K562 (cell line): ENCODE measurements at regions not wholly inside any gene's neighbourhood (a gene's known extent, or its start where the extent isn't known, plus 50 kb on each side); places are given as distances from the start of the nearest gene placed in this dataset.

Experiments used
- ATAC-seq: fragments of 200-7000 bp; cut with Tn5 transposase; 3 replicates; pipeline ENCODE4 v1.9.1; 2020; ENCODE audit warnings: moderate library complexity
- BruUV-seq: library from RNA; stranded (reverse); fragments of 400-500 nt; replicated peaks from 2 replicates; lab custom pipeline; 2021; lab: Mats Ljungman, UMichigan
- CTCF ChIA-PET: fragments of 300-600 bp; formaldehyde crosslinking; extraction: SDS; loops from one replicate; lab custom pipeline; 2021; ENCODE audit warnings: low intra/inter-chr PET ratio; lab: Yijun Ruan, JAX
- POLR2A ChIA-PET: fragments of 300-600, 350-650 bp; sonication (Branson Sonifier 250); formaldehyde crosslinking; extraction: SDS; loops from one replicate; lab custom pipeline; 2021; ENCODE audit warnings: antibody characterized with exemption, inconsistent platforms; lab: Yijun Ruan, JAX
- DNase-seq, 4 experiments: peaks; one replicate each; pipeline versions ENCODE4 v3.0.0 to v3.0.0-alpha.2; 2011 to 2018; ENCODE audit warnings: low spot score in 3 of 4, mixed read lengths in 3 of 4; ENCODE audit errors: extremely low read depth in 1 of 4
- FAIRE-seq: peaks from 2 replicates; lab custom pipeline; 2011; peaks lifted over from hg19 to GRCh38; lab: Jason Lieb, UNC
- H2AFZ ChIP-seq: 2 replicates; pipeline ENCODE4 v1.6.0; 2011; ENCODE audit warnings: low read depth, low read length, control low read depth, inconsistent platforms
- H3K27ac ChIP-seq: fragments of 200-600 bp; 3 replicates; pipeline ENCODE4 v1.8.0; 2011; ENCODE audit warnings: low read depth, mild to moderate bottlenecking, control low read depth, inconsistent platforms, low read length, moderate library complexity, mixed read lengths; ENCODE audit errors: extremely low read depth
- H3K27me3 ChIP-seq, 2 experiments: fragments of 300-600 bp in 1 of 2; 2 replicates in 1 of 2; 3 replicates in 1 of 2; pipeline versions ENCODE4 v1.6.0 to v1.8.0; 2011; ENCODE audit warnings: inconsistent platforms in 2 of 2, low read length in 2 of 2, mild to moderate bottlenecking in 1 of 2, mixed read lengths in 1 of 2, moderate library complexity in 1 of 2; ENCODE audit not compliant: control insufficient read depth in 2 of 2, insufficient read depth in 2 of 2
- H3K36me3 ChIP-seq: fragments of 300-600 bp; 3 replicates; pipeline ENCODE4 v1.8.0; 2011; ENCODE audit warnings: mild to moderate bottlenecking, low read length, inconsistent platforms; ENCODE audit not compliant: control insufficient read depth, insufficient read depth
- H3K4me1 ChIP-seq, 2 experiments: fragments of 200-600 bp in 1 of 2; replicated peaks in 1 of 2; 2 replicates in 1 of 2; 3 replicates in 1 of 2; pipeline versions ENCODE4 v1.5.1 to v1.8.0; 2011; ENCODE audit warnings: inconsistent platforms in 2 of 2, low read length in 2 of 2, mild to moderate bottlenecking in 1 of 2, mixed read lengths in 1 of 2, moderate library complexity in 1 of 2; ENCODE audit not compliant: control insufficient read depth in 2 of 2, insufficient read depth in 2 of 2
- H3K4me2 ChIP-seq: 2 replicates; pipeline ENCODE4 v1.6.1; 2011; ENCODE audit warnings: low read length, control low read depth, inconsistent platforms, mixed read lengths; ENCODE audit not compliant: insufficient read depth
- H3K4me3 ChIP-seq: fragments of 200-600 bp; sonication (generic), shearing (Covaris generic); 2 replicates; pipeline ENCODE4 v1.5.1; 2016; ENCODE audit warnings: control low read depth, inconsistent platforms
- H3K79me2 ChIP-seq: fragments of 200-600 bp; 3 replicates; pipeline ENCODE4 v1.8.0; 2011; ENCODE audit warnings: low read length, inconsistent platforms; ENCODE audit not compliant: control insufficient read depth, insufficient read depth
- H3K9ac ChIP-seq, 2 experiments: 2 replicates each; pipeline versions ENCODE4 v1.6.0 to v1.6.1; 2011; ENCODE audit warnings: low read depth in 2 of 2, low read length in 2 of 2, control low read depth in 1 of 2, inconsistent platforms in 1 of 2, mild to moderate bottlenecking in 1 of 2, mixed read lengths in 1 of 2; ENCODE audit not compliant: insufficient read depth in 1 of 2
- H3K9me1 ChIP-seq: one replicate; pipeline ENCODE4 v1.6.0; 2011; ENCODE audit warnings: inconsistent platforms, mild to moderate bottlenecking, low read length, moderate library complexity; ENCODE audit not compliant: control insufficient read depth, insufficient read depth
- H3K9me3 ChIP-seq: replicated peaks from 2 replicates; pipeline ENCODE4 v1.5.1; 2011; ENCODE audit warnings: low read depth, low read length, inconsistent platforms; ENCODE audit not compliant: control insufficient read depth, insufficient read depth
- H4K20me1 ChIP-seq: replicated peaks from 2 replicates; pipeline ENCODE4 v1.6.1; 2011; ENCODE audit warnings: low read length, inconsistent platforms, mixed read lengths; ENCODE audit not compliant: control insufficient read depth, insufficient read depth
- ATF4 ChIP-seq: fragments of 450-650 bp; formaldehyde crosslinking; IDR thresholded peaks from 2 replicates; pipeline ENCODE4 v1.4.0; 2022; ENCODE audit warnings: mild to moderate bottlenecking, moderate library complexity
- BCOR ChIP-seq: fragments of 450-650 bp; IDR thresholded peaks from 2 replicates; pipeline ENCODE4 v1.6.1; 2016
- BHLHE40 ChIP-seq: IDR thresholded peaks from 2 replicates; pipeline ENCODE4 v1.6.1; 2011; ENCODE audit warnings: low read length, improper control_type of control experiment
- FOXO4 ChIP-seq: fragments of 450-650 bp; formaldehyde crosslinking; IDR thresholded peaks from 2 replicates; pipeline ENCODE4 v1.4.0; 2020; ENCODE audit warnings: mild to moderate bottlenecking, moderate library complexity
- HMG20B ChIP-seq: fragments of 250-450 bp; sonication (Bioruptor Pico); IDR thresholded peaks from 2 replicates; pipeline ENCODE4 v1.5.0; 2021; ENCODE audit warnings: mild to moderate bottlenecking
- JUNB ChIP-seq: fragments of 450-650 bp; formaldehyde crosslinking; conservative IDR thresholded peaks from 2 replicates; pipeline ENCODE4 v1.4.0; 2020; ENCODE audit warnings: mild to moderate bottlenecking
- PRDM10 ChIP-seq: fragments of 450-650 bp; IDR thresholded peaks from 2 replicates; pipeline ENCODE4 v1.6.1; 2018; ENCODE audit not compliant: partially characterized antibody
- RBM17 ChIP-seq: fragments of 200-400 bp; formaldehyde crosslinking; IDR thresholded peaks from 2 replicates; pipeline ENCODE4 v1.6.1; 2017; ENCODE audit warnings: low read depth, mild to moderate bottlenecking, low read length, borderline replicate concordance
- TEAD2 ChIP-seq: fragments of 450-650 bp; IDR thresholded peaks from 2 replicates; pipeline ENCODE4 v1.6.1; 2016; ENCODE audit warnings: missing genetic modification characterization, control low read depth, missing compliant biosample characterization
- ZFP1 ChIP-seq: fragments of 450-650 bp; formaldehyde crosslinking; IDR thresholded peaks from 2 replicates; pipeline ENCODE4 v1.4.0; 2020; ENCODE audit warnings: mild to moderate bottlenecking, mixed read lengths
- ZNF121 ChIP-seq: sonication (generic); formaldehyde crosslinking; conservative IDR thresholded peaks from 2 replicates; pipeline ENCODE4 v1.8.0; 2022; ENCODE audit warnings: missing genetic modification reagents
- WGBS: fragments of 100-300 bp; shearing (Covaris generic); methylation state at CpG from one replicate; pipeline ENCODE4 v1.1.6; 2016; ENCODE audit warnings: low coverage, mixed read lengths; ENCODE audit not compliant: insufficient coverage; ENCODE audit errors: missing lambda C conversion rate; 5-methylcytosine and 5-hydroxymethylcytosine counted together
- in situ Hi-C: fragments of 300-500 bp; cut with MboI; formaldehyde crosslinking; loops from 4 replicates; pipeline ENCODE4 v1.15.0; 2018; ENCODE audit warnings: inconsistent platforms, mixed read lengths
- intact Hi-C: fragments of 100-400 bp; cut with micrococcal nuclease; formaldehyde crosslinking; loops from 2 replicates; pipeline ENCODE4 v1.14.2; 2022
- TF ChIP-seq, protein P1 (sequence below): fragments of 450-650 bp; IDR thresholded peaks from 2 replicates; pipeline ENCODE4 v1.6.1; 2017; ENCODE audit warnings: mild to moderate bottlenecking, moderate library complexity

GRCh38 chr12:70101064-70101463 lies 142.2 kb upstream of the CNOT2 start:
- no peaks in the 10 kb centered on the region for H3K9me3 ChIP-seq
- H3K27ac ChIP-seq = no peak overlapping the region
- ChIA-PET POLR2A (no interaction called here), CTCF (no interaction called here)
- no peaks in the 10 kb centered on the region for H3K79me2 ChIP-seq
- FAIRE-seq (no peak), DNase-seq (no peak), ATAC-seq (no peak)
- H3K4me1 ChIP-seq = no peaks in the 10 kb centered on the region
- no peaks in the 10 kb centered on the region for H3K36me3 ChIP-seq
- BruUV-seq = no TSS peak
- intact Hi-C loops (no loop called here), in situ Hi-C loops (no loop called here)
- no peaks in the 10 kb centered on the region for H3K9me1 ChIP-seq
- 14% methylated on average over 1 of the region's 1 CpG for WGBS
- no peak overlapping the region for H3K4me3 ChIP-seq
- H3K9ac ChIP-seq = no peak overlapping the region
- H3K4me2 ChIP-seq = no peak overlapping the region
- no peaks in the 10 kb centered on the region for H4K20me1 ChIP-seq
- H2AFZ ChIP-seq = no peak overlapping the region
- H3K27me3 ChIP-seq = no peaks in the 10 kb centered on the region
- TF ChIP-seq RBM17 (no peak), BHLHE40 (no peak), ZFP1 (no peak), ZNF121 (CRISPR knock-in tag) (no peak), FOXO4 (CRISPR knock-in tag) (no peak), ATF4 (CRISPR knock-in tag) (no peak), BCOR (no peak), PRDM10 (no peak), HMG20B (CRISPR knock-in tag) (no peak), JUNB (CRISPR knock-in tag) (no peak), TEAD2 (tag) (no peak)
- TF ChIP-seq, protein P1, sequence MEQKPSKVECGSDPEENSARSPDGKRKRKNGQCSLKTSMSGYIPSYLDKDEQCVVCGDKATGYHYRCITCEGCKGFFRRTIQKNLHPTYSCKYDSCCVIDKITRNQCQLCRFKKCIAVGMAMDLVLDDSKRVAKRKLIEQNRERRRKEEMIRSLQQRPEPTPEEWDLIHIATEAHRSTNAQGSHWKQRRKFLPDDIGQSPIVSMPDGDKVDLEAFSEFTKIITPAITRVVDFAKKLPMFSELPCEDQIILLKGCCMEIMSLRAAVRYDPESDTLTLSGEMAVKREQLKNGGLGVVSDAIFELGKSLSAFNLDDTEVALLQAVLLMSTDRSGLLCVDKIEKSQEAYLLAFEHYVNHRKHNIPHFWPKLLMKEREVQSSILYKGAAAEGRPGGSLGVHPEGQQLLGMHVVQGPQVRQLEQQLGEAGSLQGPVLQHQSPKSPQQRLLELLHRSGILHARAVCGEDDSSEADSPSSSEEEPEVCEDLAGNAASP = no peak
